ENCODE measurements at regions not wholly inside any gene's neighbourhood (a gene's known extent, or its start where the extent isn't known, plus 50 kb on each side); places are given as distances from the start of the nearest gene placed in this dataset.

DNA sequence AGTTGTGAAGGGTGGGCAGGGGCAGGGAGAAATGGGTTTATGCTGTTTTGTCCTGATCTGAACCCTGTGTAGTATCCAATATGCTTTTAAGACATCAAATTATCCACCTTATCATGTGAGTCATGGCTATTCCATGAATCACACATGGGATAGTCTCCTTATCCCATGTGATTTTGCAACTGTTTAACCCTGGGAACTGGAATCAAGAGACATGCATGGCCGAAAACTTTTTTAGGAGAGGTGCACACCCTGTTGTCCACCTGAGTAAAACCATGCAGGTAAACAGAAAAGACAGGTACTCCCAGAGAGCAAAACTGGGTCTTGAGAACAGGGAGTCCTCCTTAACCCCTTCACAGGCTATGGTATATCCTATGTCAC lies 490.6 kb upstream of the HS6ST1 start:
- DNase-seq, result no peak

GRCh38 chr2:128809880-128810279 lies 491.2 kb upstream of the HS6ST1 start:
- no peak for DNase-seq

DNA sequence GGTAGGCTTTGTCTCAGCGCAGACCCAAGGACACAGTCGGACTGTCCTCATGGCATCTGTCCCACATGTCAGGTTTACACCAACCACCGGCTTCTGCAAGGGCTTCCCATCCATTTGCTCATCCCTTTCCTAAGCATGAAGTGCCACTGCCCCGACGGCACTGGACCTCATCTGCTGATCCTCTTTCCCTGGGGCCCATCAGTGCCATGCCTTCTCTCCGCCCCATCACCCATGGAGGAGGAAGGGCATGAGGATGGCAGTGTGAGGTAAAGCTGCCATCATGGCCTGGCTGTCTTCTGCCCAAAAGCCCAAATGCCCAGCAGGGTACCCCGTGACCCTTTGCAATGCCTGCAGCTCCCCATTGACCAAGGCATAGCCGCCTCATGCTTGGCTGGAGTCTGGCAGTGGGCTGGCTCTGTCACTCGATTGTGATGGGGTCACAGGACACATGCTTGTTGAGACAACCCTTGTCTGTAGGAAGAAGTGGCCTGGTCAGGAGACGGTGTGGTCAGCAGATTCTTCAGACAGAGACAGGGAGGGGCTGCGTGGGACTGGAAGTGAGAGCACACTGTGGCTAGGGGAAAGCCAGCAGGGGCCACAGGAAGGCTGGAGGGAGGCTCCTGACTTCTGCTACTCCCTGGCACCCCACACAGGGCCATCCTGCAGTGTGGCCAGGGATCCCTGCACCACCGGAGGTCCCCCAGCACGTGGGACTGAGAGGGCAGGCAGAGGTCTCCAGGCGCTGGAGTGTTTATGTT lies 493.7 kb upstream of the HS6ST1 start:
- DNase-seq, result no peak

- no peak for DNase-seq
These were observed 494.8 kb upstream of the HS6ST1 start for GRCh38 chr2:128813352-128814034.

DNA sequence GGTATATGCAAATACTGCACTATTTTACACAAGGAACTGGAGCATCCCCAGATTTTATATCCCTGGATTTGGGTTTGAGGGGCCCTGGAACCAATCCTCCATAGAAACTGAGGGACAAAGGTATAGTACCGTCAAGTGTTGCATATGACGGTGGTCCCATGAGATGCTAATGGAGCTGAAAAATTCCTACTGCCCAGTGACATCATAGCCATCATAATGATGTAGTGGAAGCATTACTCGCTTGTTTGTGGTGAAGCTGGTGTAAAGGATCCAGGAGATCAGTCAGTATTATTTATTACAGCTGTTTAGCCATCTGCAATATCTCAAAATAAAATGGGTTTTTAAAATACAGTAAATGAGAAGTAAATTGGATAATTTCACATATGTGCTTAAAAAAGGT lies 496.6 kb upstream of the HS6ST1 start:
- DNase-seq, result no peak

DNA sequence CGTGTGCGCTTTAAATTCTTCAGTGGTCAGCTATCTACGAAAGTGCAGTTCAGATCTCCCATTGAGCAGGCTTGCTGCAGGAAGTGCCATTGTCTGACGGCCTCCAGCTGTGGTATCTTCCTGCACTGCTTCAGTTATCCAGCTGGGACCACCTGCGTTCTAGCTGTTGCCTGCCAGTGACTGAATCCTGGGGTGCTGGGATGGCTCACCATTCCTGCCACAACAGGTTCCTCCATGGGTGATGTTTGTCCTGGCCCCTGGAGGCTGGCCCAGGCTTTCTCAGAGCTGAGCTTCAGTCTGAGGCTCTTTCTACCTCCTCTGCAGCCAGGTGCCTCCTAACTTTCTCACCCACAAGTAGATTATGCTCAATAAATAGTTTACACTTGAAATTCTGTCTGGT lies 498.5 kb upstream of the HS6ST1 start:
- no peak for DNase-seq

DNA sequence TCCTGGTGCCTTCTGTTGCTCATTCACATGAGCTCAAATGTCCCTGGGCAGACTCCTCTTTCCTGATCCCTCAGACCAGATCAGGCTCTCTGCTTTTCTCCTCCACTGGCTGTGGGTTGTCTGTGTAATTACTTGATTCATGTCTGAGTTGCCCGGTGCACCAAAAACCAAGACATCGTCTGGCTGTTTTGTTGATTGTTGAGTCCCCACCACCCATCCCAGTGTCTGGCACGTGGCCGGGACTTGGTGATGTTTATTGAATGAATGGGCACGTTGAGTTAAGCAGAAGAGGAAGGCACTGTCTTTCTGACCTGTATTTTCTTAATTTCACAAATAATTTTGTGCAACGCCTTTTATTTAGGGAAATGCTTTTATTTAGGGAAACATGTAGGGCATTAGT lies 499.1 kb upstream of the HS6ST1 start:
- no peak for DNase-seq

DNA sequence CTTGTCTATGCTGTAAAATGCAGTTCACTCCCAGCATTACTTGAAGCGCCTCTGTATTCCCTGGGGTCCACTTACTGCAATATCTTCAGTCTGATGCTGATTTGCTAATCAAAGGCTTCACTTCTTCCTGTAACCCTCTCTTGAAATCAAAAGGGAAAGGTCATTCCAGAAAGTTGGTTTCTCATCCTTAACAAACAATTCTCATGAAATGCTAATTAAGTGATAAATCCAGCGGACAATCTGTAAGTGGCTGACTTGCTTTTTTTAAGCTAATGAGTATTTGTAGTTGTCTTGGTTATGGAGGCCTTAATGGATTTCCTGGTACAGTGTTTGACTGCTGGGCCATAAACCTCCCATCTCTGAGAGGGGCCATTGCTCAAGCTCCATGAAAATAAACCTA lies 499.6 kb upstream of the HS6ST1 start:
- DNase-seq, result no peak

- DNase-seq, result no peak
These were observed 500.2 kb upstream of the HS6ST1 start for GRCh38 chr2:128818704-128819491.

DNA sequence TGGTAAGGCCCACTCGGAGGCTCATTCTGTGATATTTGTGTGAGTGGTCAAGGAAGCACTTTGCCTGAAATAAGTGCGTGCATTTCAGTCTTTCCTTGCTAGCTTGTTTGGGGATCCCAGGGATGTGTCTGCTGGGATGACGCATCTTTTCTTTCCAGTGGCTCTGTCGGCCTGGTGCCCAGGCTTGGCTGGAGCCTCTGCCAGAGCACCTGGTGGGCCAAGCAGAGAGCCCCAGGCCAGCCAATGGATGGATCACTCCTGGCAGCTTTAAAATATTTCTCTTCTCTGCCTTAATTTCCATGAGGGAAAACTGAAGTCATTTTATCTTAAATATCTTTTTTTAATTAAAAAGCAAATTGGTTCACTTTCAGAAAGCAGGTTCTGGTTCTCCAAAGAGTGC lies 501.8 kb upstream of the HS6ST1 start:
- no peak for DNase-seq

DNA sequence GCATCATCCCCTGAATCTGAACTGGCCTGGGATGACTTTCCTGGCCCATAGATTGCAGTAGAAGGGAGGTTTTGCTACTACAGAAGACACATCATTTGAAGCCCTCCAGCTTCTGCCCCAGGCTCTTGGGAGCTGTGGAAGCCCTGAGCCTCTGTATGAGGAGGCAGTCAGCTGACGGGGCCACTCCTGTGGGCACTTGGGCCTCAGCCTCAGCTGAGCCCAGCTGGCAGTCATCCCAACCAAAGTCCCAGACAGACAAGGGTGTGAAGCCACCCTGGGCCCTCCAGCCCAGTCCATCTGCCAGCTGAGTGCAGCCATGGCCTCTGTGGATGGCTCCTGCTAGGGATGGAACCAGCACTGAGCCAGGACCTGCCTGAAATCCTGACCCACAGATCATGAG lies 502.3 kb upstream of the HS6ST1 start:
- no peak for DNase-seq

DNA sequence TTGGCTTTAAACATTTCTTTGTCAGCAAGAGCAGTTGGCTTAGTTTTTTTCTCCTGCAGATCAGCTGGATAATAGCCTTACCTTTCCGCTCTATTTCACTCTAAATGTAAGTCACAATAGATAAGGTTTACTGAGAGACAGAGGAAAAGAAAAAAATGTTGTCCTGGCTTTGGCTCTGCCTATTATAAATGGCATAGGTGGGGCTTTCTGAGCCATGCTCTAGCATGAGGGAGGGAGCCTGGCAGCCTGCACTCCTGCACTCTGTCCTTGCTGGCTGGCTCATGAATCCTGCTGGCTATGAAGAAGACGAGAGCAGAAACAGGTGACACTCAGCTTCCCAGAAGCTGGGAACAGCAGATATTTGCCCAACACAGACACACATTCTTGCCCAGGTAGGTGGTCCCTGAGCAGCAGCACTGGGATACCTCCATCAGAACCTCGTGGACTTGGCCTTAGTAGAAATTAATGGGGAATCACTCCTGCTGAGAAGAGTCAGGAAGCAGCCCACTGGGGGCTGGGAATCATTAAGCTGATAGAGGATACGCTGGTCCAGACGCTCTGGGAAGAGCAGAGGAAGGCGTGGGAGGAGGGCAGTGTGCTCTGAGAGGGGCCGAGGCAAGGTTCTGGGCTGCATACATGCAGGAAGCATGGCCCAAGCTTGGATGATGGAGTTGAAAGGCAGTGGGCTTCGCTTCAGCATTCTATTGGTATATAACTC lies 514.4 kb upstream of the HS6ST1 start:
- DNase-seq, result no peak

DNA sequence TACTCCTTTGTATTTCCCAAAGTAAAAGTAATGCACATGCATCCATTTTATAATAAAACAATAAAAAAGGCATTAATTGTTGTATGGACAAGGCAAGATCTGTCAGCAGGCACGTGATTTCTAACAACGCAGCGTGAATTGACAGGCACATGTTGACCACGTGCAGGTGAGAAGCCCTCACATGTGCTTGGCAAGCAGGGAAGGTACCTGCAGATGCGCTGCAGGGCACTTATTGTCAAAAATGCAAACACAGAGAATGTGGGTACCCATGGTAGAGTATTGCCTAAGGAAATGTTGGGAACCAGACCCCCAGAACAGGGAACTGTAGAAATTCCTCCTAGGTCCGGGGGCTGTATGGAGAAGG lies 515.0 kb upstream of the HS6ST1 start:
- no peak for DNase-seq

GRCh38 chr2:128834207-128834879 lies 515.7 kb upstream of the HS6ST1 start:
- no peak for DNase-seq

DNA sequence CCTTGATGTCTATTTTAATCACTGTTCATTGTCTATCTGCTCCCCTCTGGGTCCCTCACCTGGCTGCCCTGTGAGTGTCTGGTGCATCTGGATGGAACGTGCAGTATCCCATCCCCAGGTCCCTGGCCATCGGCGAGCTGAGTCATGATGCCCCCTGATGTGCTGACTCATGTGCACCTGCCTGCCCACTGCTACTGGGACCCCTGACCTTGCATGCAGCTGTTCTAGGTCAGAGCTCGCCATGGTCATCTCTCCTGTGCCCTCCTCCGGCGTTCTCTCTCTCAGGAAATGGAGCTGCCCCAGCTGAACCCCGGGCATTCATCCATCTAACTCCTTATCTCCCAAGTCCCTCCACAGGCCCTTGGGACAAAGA lies 516.2 kb upstream of the HS6ST1 start:
- DNase-seq, result no peak

DNA sequence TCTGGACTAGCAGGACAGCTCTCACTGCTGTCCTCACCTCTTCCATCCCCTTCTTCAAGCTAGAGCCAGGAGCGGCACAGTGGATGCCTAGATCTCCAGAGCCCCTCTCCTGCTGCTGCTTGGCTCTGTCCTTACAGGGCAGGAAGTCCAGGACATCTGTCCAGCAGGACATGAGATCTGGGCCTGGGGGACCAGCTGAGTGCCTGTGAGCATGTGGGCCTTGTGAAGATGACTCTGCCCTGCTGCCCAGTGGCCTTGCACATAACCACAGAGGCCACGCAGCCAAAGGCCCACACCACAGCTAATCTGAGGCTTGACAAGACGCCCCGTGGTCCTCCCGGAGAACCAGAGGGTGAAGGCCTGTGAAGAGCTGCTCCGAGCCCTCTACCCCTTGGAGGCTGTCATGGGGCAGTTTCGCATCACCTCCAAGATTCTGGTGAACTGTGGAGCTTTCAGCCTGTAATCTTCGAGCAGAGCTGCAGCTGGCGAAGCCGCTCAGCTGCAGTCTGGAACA lies 516.7 kb upstream of the HS6ST1 start:
- no peak for DNase-seq

GRCh38 chr2:128835974-128836373 lies 517.3 kb upstream of the HS6ST1 start:
- no peak for DNase-seq

GRCh38 chr2:128836559-128837100 lies 518.0 kb upstream of the HS6ST1 start:
- DNase-seq, result no peak

- no peak for DNase-seq
These were observed 519.6 kb upstream of the HS6ST1 start for GRCh38 chr2:128838244-128838643.

DNA sequence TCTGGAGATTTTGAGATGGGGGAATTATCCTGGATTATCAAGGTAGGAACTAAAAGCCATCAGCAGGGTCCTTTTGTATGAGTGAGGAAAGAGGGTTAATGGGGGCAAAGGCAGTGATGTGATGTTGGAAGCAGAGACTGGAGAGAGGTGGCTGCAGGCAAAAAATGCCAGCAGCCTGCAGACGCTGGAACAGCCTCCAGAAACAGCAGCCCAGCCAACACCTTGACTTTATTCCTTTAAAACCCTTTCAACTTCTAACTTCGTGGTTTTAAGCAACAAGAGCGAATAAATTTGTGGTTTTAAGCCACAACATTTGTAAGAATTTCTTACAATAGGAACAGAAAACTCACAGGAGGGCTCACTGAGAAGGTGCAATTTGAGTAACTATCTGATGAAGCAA lies 523.1 kb upstream of the HS6ST1 start:
- DNase-seq, result no peak

DNA sequence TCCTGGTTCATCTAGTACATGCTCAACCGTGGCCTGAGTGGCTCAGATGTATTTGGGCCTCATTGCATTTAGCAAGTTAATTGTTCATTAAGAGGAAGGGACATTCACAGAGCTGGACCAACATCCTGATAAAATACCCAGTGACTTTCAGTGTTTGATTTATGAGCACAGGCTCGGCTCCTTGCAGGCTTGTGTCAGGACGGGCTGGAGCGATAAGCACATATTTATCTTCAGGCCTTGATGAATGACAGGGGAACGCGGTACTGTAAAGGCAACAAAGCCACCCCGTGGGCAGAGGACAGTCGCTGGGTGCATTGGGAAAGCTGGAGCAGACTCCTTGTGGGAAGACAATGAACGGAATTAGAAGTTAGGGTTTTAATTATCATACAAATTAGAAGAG lies 548.6 kb upstream of the HS6ST1 start:
- no peak for DNase-seq

GRCh38 chr2:128867936-128868636 lies 549.4 kb upstream of the HS6ST1 start:
- DNase-seq, result no peak

Measured in stimulated activated CD4-positive, alpha-beta T cell treated with anti-CD3 and anti-CD28 coated beads, Interleukin-15, amount 100 ng/mL, for 24 hours (primary cell).